T-helper 2 cell treated with Interferon-gamma antibody and Interleukin-4, amounts not matched to agents 5 μg/mL and 100 μg/mL, for 36 hours (primary cell): ENCODE measurements at regions not wholly inside any gene's neighbourhood (a gene's known extent, or its start where the extent isn't known, plus 50 kb on each side); places are given as distances from the start of the nearest gene placed in this dataset.

Experiments
- DNase-seq: peaks from one replicate; pipeline ENCODE4 v3.0.0; 2021; ENCODE audit warnings: low spot score
- H3K27ac Mint-ChIP-seq: one replicate; pipeline ENCODE4 v1.8.0; 2021; ENCODE audit warnings: mild to moderate bottlenecking, mixed read lengths
- H3K27me3 Mint-ChIP-seq: one replicate; pipeline ENCODE4 v1.8.0; 2021; ENCODE audit warnings: low read depth, mixed read lengths
- H3K36me3 Mint-ChIP-seq: one replicate; pipeline ENCODE4 v1.8.0; 2021; ENCODE audit warnings: low read depth, mixed read lengths
- H3K4me1 Mint-ChIP-seq: one replicate; pipeline ENCODE4 v1.8.0; 2021; ENCODE audit warnings: low read depth, mixed read lengths
- H3K4me3 Mint-ChIP-seq: one replicate; pipeline ENCODE4 v1.8.0; 2022; ENCODE audit warnings: mild to moderate bottlenecking, moderate library complexity, mixed read lengths
- H3K9me3 Mint-ChIP-seq: one replicate; pipeline ENCODE4 v1.8.0; 2021; ENCODE audit warnings: mixed read lengths

- no peaks in the 10 kb centered on the region for H3K36me3 Mint-ChIP-seq
- peaks cover 6% of the 10 kb centered on the region for H3K4me1 Mint-ChIP-seq
- no peaks in the 10 kb centered on the region for H3K27me3 Mint-ChIP-seq
- no peak overlapping the region for H3K4me3 Mint-ChIP-seq
- no peak overlapping the region for H3K27ac Mint-ChIP-seq
- no peak for DNase-seq
- H3K9me3 Mint-ChIP-seq, result no peaks in the 10 kb centered on the region
Measured at GRCh38 chr7:93048136-93048930, 69.4 kb downstream of the SAMD9 start.

GRCh38 chr7:93047514-93048099, 70.2 kb downstream of the SAMD9 start:
- DNase-seq, result no peak
- Mint-ChIP-seq H3K4me1 (peaks cover 5% of the 10 kb centered on the region), H3K27me3 (no peaks in the 10 kb centered on the region), H3K4me3 (no peak overlapping the region), H3K9me3 (no peaks in the 10 kb centered on the region), H3K27ac (no peak overlapping the region), H3K36me3 (no peaks in the 10 kb centered on the region)

GRCh38 chr7:93046641-93047040, 71.1 kb downstream of the SAMD9 start:
- no peaks in the 10 kb centered on the region for H3K9me3 Mint-ChIP-seq
- H3K27ac Mint-ChIP-seq, result no peak overlapping the region
- H3K4me3 Mint-ChIP-seq, result no peak overlapping the region
- peaks cover 2% of the 10 kb centered on the region for H3K4me1 Mint-ChIP-seq
- no peaks in the 10 kb centered on the region for H3K36me3 Mint-ChIP-seq
- no peak for DNase-seq
- H3K27me3 Mint-ChIP-seq, result no peaks in the 10 kb centered on the region

- Mint-ChIP-seq H3K36me3 (no peaks in the 10 kb centered on the region), H3K27ac (no peak overlapping the region), H3K27me3 (no peaks in the 10 kb centered on the region), H3K9me3 (no peaks in the 10 kb centered on the region), H3K4me1 (peaks cover 2% of the 10 kb centered on the region), H3K4me3 (no peak overlapping the region)
- no peak for DNase-seq
Measured at GRCh38 chr7:93044147-93044810, 73.5 kb downstream of the SAMD9 start.

- no peaks in the 10 kb centered on the region for H3K27me3 Mint-ChIP-seq
- H3K4me3 Mint-ChIP-seq, result no peak overlapping the region
- H3K27ac Mint-ChIP-seq, result no peak overlapping the region
- H3K9me3 Mint-ChIP-seq, result no peaks in the 10 kb centered on the region
- H3K36me3 Mint-ChIP-seq, result no peaks in the 10 kb centered on the region
- DNase-seq, result no peak
- peaks cover 2% of the 10 kb centered on the region for H3K4me1 Mint-ChIP-seq
Measured at GRCh38 chr7:93043385-93043985, 74.3 kb downstream of the SAMD9 start.

- DNase-seq, result no peak
- Mint-ChIP-seq H3K36me3 (no peaks in the 10 kb centered on the region), H3K27ac (no peak overlapping the region), H3K9me3 (no peaks in the 10 kb centered on the region), H3K4me3 (no peak overlapping the region), H3K4me1 (peaks cover 16% of the 10 kb centered on the region), H3K27me3 (no peaks in the 10 kb centered on the region)
Measured at GRCh38 chr7:93040355-93040754, 77.4 kb downstream of the SAMD9 start.

GRCh38 chr7:93039786-93040185, 78.0 kb downstream of the SAMD9 start:
- Mint-ChIP-seq H3K36me3 (no peaks in the 10 kb centered on the region), H3K27ac (no peak overlapping the region), H3K27me3 (no peaks in the 10 kb centered on the region), H3K4me1 (peaks cover 16% of the 10 kb centered on the region), H3K4me3 (no peak overlapping the region), H3K9me3 (no peaks in the 10 kb centered on the region)
- no peak for DNase-seq

- Mint-ChIP-seq H3K27ac (no peak overlapping the region), H3K4me1 (peaks cover 14% of the 10 kb centered on the region), H3K27me3 (no peaks in the 10 kb centered on the region), H3K36me3 (no peaks in the 10 kb centered on the region), H3K4me3 (no peak overlapping the region), H3K9me3 (no peaks in the 10 kb centered on the region)
- no peak for DNase-seq
Measured at GRCh38 chr7:93039282-93039681, 78.5 kb downstream of the SAMD9 start.

- Mint-ChIP-seq H3K36me3 (peaks cover 5% of the 10 kb centered on the region), H3K27me3 (no peaks in the 10 kb centered on the region), H3K9me3 (peaks cover 13% of the 10 kb centered on the region), H3K4me1 (peaks cover 14% of the 10 kb centered on the region), H3K4me3 (no peak overlapping the region), H3K27ac (peak overlapping the region; percentile 68)
- peak; percentile 68 for DNase-seq
Measured at GRCh38 chr7:93036807-93037206, 81.0 kb downstream of the SAMD9 start.

- DNase-seq, result no peak
- H3K4me1 Mint-ChIP-seq, result peaks cover 14% of the 10 kb centered on the region
- H3K27me3 Mint-ChIP-seq, result no peaks in the 10 kb centered on the region
- no peak overlapping the region for H3K4me3 Mint-ChIP-seq
- H3K9me3 Mint-ChIP-seq, result peaks cover 17% of the 10 kb centered on the region
- H3K27ac Mint-ChIP-seq, result peak overlapping the region; percentile 68
- peaks cover 8% of the 10 kb centered on the region for H3K36me3 Mint-ChIP-seq
Measured at GRCh38 chr7:93036149-93036640, 81.6 kb downstream of the SAMD9 start.

GRCh38 chr7:93031795-93032194, 86.0 kb downstream of the SAMD9 start:
- H3K36me3 Mint-ChIP-seq, result peaks cover 13% of the 10 kb centered on the region
- no peak overlapping the region for H3K4me3 Mint-ChIP-seq
- peaks cover 28% of the 10 kb centered on the region for H3K9me3 Mint-ChIP-seq
- H3K27me3 Mint-ChIP-seq, result peaks cover 3% of the 10 kb centered on the region
- DNase-seq, result no peak
- peaks cover 7% of the 10 kb centered on the region for H3K4me1 Mint-ChIP-seq
- H3K27ac Mint-ChIP-seq, result no peak overlapping the region

GRCh38 chr7:93030605-93031225, 87.1 kb downstream of the SAMD9 start:
- Mint-ChIP-seq H3K27me3 (peaks cover 3% of the 10 kb centered on the region), H3K4me1 (peaks cover 1% of the 10 kb centered on the region), H3K9me3 (peaks cover 28% of the 10 kb centered on the region), H3K4me3 (no peak overlapping the region), H3K36me3 (peaks cover 13% of the 10 kb centered on the region), H3K27ac (no peak overlapping the region)
- DNase-seq, result no peak

GRCh38 chr7:93029056-93029455, 88.7 kb downstream of the SAMD9 start:
- Mint-ChIP-seq H3K27ac (no peak overlapping the region), H3K27me3 (peaks cover 3% of the 10 kb centered on the region), H3K4me1 (peaks cover 5% of the 10 kb centered on the region), H3K9me3 (peaks cover 28% of the 10 kb centered on the region), H3K4me3 (no peak overlapping the region), H3K36me3 (peaks cover 13% of the 10 kb centered on the region)
- DNase-seq, result no peak
